GM18873 (cell line): ENCODE measurements at regions not wholly inside any gene's neighbourhood (a gene's known extent, or its start where the extent isn't known, plus 50 kb on each side); places are given as distances from the start of the nearest gene placed in this dataset.

Experiments used
- ATAC-seq: cut with Tn5 transposase; IDR thresholded peaks from one replicate; pipeline ENCODE4 v1.9.1; 2021; ENCODE audit warnings: mild to moderate bottlenecking, moderate library complexity, moderate number of reproducible peaks; ENCODE audit not compliant: unreplicated experiment, low FRiP score

GRCh38 chr12:132397152-132397933, 68.0 kb upstream of the GALNT9 start:
- no peak for ATAC-seq

- ATAC-seq, result no peak
These were observed 67.3 kb upstream of the GALNT9 start for GRCh38 chr12:132396657-132397056.

GRCh38 chr12:132395908-132396305, 66.5 kb upstream of the GALNT9 start:
- no peak for ATAC-seq

GRCh38 chr12:132395192-132395907, 66.0 kb upstream of the GALNT9 start:
- ATAC-seq, result no peak

GRCh38 chr12:132393991-132394949, 64.9 kb upstream of the GALNT9 start:
- ATAC-seq, result no peak

- ATAC-seq, result no peak
These were observed 63.9 kb upstream of the GALNT9 start for GRCh38 chr12:132393245-132393795.

GRCh38 chr12:132392389-132393244, 63.2 kb upstream of the GALNT9 start:
- ATAC-seq, result no peak

GRCh38 chr12:132391326-132392041, 62.1 kb upstream of the GALNT9 start:
- ATAC-seq, result no peak

- no peak for ATAC-seq
These were observed 61.1 kb upstream of the GALNT9 start for GRCh38 chr12:132390287-132391076.

GRCh38 chr12:132389526-132390286, 60.3 kb upstream of the GALNT9 start:
- no peak for ATAC-seq

- no peak for ATAC-seq
These were observed 59.6 kb upstream of the GALNT9 start for GRCh38 chr12:132389026-132389425.

- no peak for ATAC-seq
These were observed 59.1 kb upstream of the GALNT9 start for GRCh38 chr12:132388379-132389015.

- ATAC-seq, result no peak
These were observed 57.6 kb upstream of the GALNT9 start for GRCh38 chr12:132386926-132387497.

- no peak for ATAC-seq
These were observed 56.7 kb upstream of the GALNT9 start for GRCh38 chr12:132385923-132386751.

GRCh38 chr12:132384916-132385774, 55.8 kb upstream of the GALNT9 start:
- no peak for ATAC-seq
